AG20443 (cell line): ENCODE measurements at regions not wholly inside any gene's neighbourhood (a gene's known extent, or its start where the extent isn't known, plus 50 kb on each side); places are given as distances from the start of the nearest gene placed in this dataset.
"Not testable (repeated sequence)": the region's sequence is repeated elsewhere in the genome, so short reads cannot be mapped to it uniquely, and the experiment has no call there.

Experiments
- DNase-seq: peaks from one replicate; pipeline ENCODE4 v3.0.0; 2012; ENCODE audit warnings: low spot score, mixed read lengths

DNA sequence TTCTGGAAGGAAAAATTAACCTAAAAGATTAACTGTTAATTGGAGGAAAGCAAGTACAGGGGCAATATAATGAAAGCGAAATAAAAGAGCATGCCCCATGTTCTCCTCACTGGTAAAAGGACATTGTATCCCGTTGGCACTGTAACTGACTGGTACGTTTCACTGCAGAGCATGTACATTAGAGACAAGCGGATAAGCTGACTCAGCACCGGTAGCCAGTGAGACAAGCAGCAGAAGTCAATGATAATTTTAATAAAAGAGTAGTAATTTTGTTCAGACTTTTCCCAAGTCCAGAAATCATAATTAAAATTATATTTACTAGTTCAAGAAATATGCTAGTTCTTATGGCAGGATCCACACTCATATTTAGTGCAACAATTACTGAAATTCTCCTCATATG is 161.5 kb upstream of the VWC2 start:
- DNase-seq: no peak

DNA sequence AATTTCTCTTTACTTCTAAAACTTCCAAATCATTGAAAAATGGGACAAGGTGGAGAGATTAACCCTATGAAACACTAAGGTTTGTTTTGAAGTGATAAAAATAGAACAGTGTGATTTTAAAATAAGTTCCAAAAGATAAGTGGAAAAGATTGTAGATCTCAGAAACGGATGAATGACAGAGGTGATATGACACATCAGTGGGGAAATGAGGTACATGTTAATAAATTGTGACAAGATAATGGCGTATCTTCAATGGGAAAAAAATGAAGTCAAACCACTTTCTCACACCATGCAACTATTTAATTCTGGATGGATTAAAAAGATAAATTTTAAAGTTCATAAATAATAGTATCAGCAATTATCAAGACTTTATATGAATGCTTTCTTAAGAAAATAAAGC is 159.7 kb upstream of the VWC2 start:
- DNase-seq: no peak

DNA sequence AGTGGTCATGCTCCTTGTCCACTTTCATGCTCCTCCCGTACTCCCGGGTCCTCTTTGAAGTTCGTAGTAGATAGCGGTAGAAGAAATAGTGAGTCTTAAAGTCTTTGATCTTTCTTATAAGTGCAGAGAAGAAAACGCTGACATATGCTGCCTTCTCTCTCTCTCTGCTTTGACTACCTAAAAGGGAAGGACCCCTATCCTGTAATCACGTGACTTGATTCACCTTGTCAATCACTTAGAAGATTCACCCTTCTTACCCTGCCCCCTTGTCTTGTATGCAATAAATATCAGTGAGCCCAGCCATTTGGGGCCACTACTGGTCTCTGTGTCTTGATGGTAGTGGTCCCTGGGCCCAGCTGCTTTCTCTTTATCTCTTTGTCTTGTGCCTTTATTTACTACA is 158.5 kb upstream of the VWC2 start:
- DNase-seq: not testable (repeated sequence)

DNA sequence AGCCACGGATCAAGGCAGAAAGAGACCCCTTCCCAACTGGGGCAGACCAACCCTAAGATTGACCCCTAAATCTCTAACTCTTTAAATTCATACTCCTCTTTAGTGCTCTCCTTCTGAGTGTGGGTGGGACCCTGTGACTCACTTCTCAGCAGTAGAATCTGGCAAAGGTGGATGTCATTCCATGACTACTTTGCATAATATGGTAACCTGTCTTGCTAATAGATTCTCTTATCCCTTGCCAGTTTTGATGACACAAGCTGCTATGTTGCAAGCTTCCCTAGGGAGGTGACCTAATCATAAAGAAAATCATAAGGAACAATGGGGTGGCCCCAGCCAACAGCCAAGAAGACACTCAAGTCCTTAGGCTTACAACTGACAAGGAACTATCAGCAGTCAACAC is 155.4 kb upstream of the VWC2 start:
- no peak for DNase-seq

DNA sequence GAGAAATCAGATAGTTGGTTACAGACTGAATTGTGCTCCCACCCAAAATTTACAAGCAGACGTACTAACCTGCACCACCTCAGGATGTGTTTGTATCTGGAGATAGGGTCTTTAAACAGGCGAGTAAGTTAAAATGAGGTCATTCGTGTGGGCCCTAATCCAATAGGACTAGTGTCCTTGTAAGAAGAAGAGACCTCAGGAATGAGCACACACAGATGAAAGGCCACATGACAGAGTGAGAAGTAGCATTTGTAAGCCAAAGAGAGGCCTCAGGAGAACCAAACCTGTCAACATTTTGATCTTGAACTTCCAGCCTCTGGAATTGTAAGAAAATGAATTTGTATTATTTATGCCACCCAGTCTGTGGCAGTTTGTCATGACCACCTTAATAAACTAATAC is 149.5 kb upstream of the VWC2 start:
- DNase-seq: no peak

DNA sequence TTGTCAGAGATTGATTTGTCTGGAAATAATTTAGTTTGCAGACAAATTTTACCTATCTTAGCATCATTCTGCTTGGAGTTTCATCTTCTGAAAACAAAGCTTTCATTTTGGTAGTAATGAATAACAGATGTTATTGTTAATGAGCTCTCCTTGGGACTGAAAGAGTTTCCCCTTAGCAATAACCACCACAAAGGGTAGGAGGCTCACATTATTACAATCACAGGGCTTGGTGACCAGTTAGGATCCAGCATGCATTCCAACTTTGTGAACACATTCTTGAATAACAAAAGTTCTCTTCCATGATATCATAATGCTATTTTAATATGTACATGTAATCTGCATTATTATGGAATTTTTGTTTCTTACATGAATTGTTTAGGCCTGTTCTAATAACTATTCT is 148.8 kb upstream of the VWC2 start:
- DNase-seq: no peak

DNA sequence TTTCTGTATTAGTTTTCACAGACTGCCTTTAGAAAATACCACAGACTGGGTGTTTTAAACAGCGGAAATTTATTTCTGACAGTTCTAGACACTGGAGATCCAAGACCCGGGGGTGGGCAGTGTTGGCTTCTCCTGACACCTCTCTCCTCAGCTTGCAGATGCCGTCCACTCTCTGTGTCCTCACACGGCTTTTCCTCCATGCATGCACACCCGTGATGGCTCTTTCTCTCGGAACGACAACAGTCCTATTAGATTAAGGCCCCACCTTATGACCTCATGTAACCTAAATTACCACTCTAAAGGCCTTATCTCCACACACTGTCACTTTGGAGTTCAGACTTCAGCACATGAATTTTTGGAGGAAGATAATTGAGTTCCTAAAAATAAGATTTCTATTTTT is 142.9 kb upstream of the VWC2 start:
- DNase-seq: no peak

DNA sequence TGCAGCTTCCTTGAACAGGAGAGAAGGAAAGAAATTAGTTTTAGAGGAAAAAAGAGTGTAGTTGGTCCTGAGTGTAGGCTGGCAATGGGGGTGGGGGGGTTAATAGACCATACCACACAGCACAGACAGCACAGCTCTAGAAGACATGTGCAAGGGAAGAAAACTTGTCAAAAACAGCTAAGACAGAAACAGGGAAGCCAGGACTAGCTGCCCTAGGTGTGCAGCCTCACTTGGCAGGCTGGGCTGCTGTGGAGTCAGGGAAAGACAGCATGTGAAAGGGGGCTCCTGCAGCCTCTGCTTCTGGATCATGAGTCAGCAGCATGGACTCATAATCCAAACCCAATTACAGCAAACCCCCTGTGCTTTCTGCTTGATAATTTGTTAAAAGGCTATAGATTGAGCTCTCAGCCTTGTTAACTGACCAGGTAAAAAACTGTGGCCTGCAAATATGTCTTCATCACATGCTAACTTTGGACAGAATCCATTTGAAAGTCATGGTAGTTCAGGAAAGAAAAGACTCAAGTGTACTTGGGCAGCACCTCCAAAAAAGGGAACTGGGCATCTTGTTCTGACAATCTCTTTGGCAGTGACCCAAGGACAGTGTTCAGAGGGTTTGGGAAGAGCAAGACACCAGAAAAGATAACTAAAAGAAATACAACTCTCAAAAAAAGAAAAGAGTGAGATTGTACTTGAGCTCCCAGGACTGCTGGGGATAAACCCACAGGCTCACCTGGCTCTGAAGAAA is 142.2 kb upstream of the VWC2 start:
- no peak for DNase-seq

DNA sequence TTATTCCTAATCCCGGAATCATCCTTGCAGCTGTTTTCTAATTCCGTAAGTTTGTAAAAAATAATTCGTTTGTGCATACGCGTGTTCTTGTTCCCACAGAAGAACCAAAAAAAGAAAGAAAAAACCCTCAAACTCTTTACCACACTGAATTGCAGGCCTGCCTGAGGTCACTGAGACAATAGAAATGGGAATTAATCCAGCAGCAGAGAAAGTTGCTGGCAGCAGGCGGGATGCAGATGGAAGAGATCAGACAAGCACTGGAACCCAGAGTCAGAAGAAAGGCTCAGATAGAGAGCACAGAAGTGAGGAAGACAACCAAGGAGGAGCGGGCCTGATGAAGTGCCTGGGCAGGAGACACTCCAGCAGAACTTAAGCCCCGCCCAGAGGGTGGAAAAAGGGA is 141.5 kb upstream of the VWC2 start:
- no peak for DNase-seq

DNA sequence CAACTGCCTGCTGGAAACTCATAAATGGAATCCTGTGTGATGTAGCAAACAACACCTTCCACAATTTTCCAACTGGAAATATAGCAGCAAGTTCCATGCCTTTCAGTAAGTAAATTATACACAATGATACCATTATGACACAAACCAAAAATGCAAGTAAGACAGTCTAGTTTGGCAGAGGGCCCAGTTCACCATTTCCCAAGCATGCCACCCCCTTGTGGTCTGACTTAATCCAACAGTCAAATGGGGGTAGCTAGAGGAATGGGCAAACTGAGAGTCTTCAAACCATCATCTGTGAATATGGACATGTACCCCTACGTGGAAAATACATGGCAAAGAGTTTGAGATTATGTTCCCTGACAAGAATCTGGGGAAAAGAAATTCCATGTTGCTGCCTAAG is 137.6 kb upstream of the VWC2 start:
- no peak for DNase-seq

DNA sequence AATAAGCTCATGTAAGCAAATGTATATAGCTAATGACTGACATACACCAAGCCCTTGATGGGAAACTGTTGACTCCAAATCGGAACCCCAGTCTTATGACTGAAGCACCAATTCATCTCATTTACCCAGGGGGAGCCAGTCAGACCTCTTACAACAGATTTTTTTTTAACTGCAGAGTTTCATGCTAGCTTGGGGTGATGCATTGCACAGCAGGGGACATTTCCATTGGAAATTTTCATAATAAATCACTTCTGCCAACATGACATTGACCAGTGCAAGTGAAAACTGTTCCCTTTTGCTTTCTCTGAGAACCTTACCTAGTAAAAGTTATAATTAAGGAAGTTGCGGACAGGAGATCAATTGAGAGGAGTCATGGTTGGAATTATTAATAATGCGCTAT is 137.0 kb upstream of the VWC2 start:
- no peak for DNase-seq

DNA sequence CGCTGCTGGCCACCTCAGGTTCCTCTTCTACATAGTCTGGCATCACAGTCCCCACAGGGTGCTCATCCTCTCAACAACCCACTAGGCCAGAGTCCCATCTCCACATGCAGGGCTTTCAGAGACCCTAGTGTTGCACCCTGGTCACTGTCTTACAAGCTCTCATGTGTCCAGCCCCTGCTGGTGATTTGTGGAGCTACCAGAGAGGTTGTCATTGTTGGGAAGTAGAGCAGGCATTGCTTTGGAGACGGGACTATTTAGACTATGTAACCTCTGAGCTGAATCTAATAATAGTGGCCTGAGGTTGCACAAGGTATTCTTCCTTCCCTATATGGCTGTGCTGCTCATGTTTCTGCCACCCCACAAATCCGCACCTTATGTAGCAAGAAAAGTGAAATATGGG is 135.3 kb upstream of the VWC2 start:
- DNase-seq: no peak

DNA sequence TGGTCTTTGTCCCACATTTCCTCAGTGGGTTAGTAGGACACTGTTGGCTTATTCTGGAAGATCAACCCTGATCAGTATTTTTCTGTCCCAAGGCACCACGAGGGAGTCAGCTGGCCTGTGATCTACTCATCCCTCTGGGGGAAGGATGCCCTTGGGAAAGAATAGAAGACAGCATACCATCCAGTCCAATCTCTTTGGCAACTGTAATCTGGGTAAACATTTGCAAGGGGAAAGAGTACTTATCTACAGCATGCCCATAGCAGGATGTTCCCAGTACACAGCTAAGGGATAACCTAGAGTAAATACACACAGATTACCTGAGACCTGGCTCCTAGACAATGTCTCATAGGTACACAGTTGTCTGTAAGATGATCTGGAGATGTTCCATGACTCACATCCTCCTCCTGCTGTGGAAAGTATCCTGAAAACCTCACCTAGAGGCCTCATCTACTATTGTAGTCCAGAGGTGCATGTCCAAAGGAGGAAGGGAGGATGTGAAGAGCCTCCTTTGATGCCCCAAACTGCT is 134.3 kb upstream of the VWC2 start:
- DNase-seq: no peak

DNA sequence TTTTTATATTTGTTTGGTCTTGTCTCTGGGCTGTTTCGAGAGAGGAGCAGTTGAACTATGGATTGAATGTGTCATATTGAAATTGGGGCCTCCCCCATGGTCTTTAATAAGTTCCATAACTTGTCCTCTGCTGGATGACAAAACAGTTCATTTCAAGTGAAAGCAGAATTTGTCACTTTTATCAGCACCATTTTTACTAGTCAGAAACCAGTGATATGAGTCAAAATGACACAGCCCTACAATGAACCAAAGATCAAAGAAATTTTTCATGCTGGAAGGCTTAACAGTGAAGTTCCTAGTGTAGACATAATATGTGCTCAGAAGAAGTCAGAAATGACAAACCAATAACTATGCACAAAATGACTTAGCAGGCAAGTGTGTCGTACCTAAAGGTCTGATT is 133.6 kb upstream of the VWC2 start:
- DNase-seq: no peak

DNA sequence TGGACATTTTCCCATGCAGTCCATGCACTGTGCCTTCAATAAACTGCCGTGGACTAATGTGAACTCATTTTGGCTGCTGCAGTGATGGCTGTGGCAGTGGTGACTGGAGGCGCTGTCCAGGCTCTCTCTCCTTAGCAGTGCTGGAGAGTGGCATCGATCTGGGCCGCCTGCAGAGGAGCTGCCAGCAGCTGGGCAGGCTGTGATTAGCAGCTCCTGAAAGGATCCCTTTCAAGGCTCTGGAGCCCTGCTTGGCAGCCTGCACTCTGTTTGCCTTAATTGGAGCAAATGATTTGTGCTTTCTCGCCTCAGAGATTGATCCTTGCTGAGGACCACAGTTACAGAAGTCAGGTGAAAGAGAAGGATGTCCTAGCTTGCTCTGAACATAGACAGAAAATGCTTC is 130.1 kb upstream of the VWC2 start:
- DNase-seq: no peak

DNA sequence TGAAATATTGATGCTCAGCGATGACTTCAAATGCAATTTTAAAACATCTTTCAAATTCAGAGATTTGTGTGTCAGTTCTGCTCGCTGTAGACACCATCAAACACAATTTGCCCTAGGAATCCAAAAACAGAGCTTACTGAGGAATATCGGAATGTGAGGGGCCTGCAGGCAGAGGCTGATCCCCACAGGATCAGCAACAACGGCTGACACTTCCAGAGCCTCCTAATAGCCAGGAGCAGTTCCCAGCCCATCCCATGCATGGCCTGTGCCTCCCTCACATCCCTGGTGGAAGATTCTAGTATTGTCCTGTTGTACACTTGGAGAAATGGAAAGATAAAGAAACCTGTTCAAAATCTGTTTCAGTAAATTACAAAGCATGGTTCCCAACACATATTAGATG is 129.7 kb upstream of the VWC2 start:
- DNase-seq: no peak

DNA sequence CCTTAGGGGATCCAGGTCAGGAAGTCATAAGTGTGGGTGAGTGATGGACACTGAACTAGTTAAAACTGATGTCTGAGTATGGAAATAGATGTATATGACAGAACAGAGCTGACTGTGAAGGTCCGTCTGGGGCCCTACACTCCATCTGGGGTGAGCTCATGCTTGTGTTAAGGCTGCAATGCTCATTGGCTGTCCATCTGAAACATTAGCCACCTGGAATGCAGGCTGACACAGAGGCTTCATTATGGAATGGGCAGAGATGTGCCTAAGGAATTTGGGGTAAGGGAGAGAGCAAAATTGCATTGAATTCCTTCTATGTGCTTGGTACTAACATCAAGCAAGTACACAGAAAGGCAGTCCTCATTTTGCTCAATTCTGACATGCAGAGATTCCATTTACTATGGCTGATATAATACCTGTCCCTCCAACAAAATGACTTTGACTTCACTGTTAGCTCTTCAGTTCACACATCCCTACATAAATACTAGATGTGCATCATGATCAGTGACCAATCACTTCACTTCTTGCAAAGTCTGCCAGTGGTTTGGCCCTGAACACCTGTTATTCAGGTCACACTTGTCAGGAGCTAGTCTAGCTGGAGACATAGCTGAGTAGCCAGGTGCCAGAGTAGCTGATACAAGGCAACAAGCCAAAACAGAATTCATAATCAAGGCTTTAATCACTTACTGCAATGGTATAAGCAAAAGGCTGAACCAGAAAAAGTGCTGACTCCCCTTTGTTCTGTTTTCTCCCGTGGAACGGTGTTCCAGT is 128.9 kb upstream of the VWC2 start:
- DNase-seq: no peak

DNA sequence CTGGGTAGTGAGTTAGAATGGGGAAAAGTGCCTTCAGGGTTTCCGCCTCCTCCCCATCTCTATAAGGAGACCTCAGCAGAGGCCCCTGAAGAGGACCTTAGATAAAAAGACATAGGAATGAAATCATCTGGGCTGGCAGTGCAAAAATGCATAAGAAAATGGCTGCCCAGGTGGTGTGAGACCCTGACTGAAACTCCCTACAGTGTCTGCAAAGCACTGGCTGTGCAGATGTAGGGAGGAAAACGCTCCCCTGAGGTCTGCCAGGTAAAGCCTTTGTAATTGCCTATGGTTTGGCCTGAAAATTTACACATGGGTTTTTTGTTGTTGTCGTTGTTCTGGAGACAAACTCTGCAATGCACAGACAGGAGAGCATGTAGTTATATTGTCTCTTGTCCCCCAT is 128.1 kb upstream of the VWC2 start:
- DNase-seq: no peak

DNA sequence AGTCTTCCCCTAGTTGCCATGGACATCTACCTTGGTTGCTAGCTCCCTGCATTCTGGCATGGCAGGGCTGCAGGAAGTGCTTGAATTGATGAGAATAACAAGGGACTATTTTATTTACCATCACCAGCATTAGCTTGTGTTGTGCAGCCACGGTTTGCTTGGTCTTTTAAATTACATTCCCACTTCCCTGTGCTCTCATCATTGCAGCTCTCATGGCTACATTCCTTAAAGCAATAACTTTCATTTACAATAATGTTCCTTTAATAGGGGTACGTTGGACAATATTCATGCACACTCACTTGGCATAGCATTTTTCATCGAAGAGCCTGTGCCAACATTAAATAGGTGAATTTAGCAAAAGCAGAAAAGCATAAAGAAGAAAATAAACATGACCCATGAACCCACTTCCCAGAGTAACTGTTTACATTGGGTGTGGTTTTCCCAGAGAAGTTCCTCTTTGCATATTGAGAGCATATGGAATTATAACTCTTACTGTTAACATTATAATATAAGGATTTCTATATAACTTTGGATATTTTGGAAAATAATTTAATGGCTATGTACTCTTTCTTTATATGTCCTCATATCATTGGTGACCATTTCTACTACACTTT is 113.2 kb upstream of the VWC2 start:
- DNase-seq: no peak

DNA sequence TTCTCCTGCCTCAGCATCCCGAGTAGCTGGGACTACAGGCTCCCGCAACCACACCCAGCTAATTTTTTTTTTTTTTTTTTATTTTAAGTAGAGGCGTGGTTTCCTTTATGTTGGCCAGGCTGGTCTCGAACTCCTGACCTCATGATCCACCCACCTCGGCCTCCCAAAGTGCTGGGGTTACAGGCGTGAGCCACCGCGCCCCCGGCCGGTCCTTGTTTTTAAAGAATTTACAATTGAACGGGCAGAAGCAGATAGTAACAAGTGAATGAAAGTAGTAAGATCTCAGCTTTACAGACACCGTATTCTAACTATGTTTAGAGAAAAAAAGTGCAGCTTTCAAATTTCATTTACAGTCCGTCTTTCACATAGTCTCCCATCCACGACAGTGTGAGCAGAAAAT is 112.5 kb upstream of the VWC2 start:
- DNase-seq: no peak

DNA sequence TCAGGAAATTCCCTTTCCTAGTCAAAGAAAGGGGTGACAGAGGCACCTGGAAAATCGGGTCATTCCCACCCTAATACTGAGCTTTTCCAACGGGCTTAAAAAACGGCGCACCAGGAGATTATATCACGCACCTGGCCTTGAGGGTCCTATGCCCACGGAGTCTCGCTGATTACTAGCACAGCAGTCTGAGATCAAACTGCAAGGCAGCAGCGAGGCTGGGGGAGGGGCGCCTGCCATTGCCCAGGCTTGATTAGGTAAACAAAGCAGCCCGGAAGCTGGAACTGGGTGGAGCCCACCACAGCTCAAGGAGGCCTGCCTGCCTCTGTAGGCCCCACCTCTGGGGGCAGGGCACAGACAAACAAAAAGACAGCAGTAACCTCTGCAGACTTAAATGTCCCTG is 107.5 kb upstream of the VWC2 start:
- not testable (repeated sequence) for DNase-seq

DNA sequence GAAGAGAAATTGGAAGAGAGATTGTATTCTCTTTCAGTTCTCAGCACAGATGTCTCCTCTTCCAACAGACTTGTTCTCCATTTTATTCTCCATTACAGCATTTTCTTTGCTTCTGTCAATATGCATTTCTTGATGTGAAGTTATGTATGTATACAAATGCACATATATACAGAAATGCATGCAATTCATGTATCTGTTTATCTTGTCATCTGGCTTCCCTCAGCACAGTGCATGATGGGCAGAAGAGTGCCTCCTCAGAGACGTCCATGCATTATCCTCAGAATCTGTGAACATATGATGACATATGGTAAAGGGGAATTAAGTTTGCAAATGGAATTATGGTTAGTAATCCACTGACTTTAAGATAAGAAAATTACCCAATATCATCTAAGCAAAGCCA is 106.7 kb upstream of the VWC2 start:
- DNase-seq: no peak

DNA sequence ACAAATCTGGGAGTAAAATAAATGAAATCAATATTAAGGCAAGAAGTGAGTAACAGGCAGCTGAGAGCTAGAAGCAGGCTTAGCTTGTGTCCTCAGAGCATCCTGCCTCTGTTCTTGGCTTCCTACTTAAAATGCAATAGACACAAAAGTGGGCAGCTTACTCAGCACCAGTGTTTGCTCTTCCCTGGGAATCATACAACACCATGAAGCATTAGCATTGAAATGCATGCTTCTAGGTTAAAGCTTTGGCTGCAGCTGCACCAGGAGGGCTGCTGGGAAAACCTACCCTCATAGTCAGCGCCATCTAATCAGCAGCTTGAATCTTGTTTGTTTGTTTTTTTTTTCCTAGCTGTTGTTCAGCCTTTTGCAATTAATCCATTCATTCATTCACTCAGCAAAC is 104.2 kb upstream of the VWC2 start:
- no peak for DNase-seq
